ENCODE measurements at regions not wholly inside any gene's neighbourhood (a gene's known extent, or its start where the extent isn't known, plus 50 kb on each side); places are given as distances from the start of the nearest gene placed in this dataset.
A peak's percentile ranks its signal among the peaks of the same experiment; 100 is the strongest.
"Not testable (repeated sequence)": the region's sequence is repeated elsewhere in the genome, so short reads cannot be mapped to it uniquely, and the experiment has no call there.

DNA sequence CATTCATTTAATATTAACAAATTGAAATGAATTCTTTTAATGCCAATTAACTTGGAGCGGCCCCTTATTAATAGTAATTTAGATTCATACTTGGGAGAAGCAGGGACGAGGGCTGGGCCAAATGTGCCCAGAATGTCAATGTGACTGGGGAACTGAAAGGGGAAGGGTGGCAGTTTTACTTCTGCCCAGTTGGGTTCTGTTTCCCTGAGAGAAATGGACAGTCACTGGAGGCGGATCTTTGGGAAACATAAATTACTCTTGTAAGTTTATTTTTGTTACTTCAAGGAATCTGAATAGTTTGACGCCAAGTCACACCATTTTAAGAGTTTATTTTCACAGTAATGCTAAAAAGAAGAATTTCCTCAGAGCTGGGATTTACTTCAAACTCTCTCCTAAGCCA lies 432.1 kb downstream of the CNTNAP3B start:
- DNase-seq; H3K4me3 ChIP-seq; H3K27me3 ChIP-seq (ENCODE audit: low read depth); H3K36me3 ChIP-seq; intact Hi-C loops (cut with micrococcal nuclease); H3K4me1 ChIP-seq; H3K9me3 ChIP-seq (replicated peaks): not testable (repeated sequence)
- peak overlapping the region; percentile 5 for H3K27ac ChIP-seq (replicated peaks)

- not testable (repeated sequence) for H3K4me1 ChIP-seq
Observed at GRCh38 chr9:41679312-41679711, 449.9 kb downstream of the CNTNAP3B start.

DNA sequence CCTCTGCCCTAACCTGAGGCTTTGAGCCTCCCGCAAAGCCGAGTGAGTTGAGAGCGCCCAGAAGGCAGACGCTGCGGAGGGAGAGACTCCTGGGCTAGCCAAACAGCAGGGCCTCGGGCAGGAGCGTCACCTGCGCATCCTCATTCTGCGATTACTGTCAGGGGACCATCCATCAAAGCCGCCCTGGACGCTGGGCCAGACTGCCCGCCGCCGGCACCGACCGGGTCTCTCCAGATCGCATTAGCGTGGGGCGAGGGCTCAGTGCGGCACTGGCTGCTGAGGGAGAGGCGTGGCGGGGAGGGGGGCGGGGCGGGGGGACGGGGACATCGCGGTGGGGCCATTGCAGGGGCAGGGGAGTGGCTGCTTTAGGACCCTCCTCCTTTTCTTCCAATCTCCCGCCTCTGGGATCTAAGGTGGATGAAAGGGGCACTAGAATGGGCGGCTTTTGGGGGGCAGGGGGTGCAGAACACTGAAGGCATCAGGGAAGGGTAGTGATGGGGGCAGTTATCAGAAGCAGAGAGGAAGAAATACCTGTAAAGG lies 465.7 kb downstream of the CNTNAP3B start:
- H3K4me1 ChIP-seq; H3K36me3 ChIP-seq; intact Hi-C loops (cut with micrococcal nuclease); DNase-seq; H3K27me3 ChIP-seq (ENCODE audit: low read depth); H3K4me3 ChIP-seq; H3K9me3 ChIP-seq (replicated peaks); H3K27ac ChIP-seq (replicated peaks): not testable (repeated sequence)

More at GRCh38 chr9:41679312-41679711, 449.9 kb downstream of the CNTNAP3B start:
- intact Hi-C loops (cut with micrococcal nuclease); H3K36me3 ChIP-seq; H3K9me3 ChIP-seq (replicated peaks); H3K27me3 ChIP-seq (ENCODE audit: low read depth); H3K27ac ChIP-seq (replicated peaks); H3K4me3 ChIP-seq; DNase-seq: not testable (repeated sequence)

DNA sequence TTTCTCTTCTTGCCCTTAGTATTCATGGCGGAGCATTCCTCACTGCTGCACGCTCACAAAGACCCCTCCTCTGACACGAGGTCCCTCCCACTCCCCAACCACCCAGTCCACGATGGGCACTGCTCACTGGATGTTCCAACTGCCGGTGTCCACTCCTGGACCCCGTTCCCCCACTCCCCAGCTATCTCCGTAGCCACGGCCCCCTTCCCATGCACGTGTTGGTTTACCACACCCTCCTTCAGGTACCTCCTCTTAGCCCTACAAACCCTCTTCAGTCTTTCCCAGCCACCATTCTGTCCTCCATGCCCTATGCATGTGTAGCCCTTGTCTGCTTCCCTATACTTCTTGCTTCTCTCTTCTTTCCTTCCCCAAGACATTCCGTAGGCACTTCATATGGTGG lies 469.6 kb upstream of the ZNG1F start:
- H3K4me3 ChIP-seq; H3K27ac ChIP-seq (replicated peaks); H3K9me3 ChIP-seq (replicated peaks); H3K36me3 ChIP-seq; intact Hi-C loops (cut with micrococcal nuclease); DNase-seq; H3K4me1 ChIP-seq: not testable (repeated sequence)
- peaks cover 14% of the 10 kb centered on the region for H3K27me3 ChIP-seq (ENCODE audit: low read depth)

DNA sequence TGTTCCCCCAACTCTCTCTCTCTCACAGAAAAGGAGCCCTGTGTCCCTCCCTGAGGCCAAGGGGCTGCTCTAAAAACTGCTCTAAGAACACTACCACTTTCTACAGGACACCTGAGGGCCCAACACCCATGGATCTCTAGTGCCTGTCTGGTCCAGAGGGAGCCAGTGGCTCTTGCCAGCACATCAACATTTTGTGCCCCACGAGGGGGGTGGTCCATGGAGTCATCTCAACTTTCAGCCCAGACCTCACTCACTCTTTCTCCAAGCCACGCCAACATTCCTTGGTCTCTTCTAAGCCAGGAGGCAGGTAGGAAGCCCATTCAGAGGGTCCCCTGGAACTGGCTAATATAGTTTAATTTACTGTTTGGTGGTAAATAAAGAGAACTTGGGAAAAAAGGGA lies 469.0 kb upstream of the ZNG1F start:
- not testable (repeated sequence) for H3K4me3 ChIP-seq

DNA sequence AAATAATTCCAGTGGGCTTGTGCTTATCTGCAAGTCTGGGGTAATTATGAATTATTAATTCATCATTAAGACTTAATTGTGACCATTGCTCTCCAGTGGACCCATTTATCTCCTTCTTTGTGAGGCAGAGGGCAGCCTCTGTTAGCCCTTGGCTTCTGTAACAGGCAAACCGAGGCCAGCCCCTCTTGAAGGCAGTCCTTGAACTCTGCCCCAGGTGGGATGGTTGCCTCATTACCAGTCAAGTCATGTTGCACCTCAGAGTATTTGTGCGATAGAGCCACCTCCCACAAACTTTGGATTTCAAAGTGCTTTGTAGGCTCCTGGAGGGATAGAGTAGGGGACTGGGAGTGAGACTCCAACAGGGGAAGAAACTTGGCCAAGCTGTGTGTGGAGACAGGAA lies 468.0 kb upstream of the ZNG1F start:
- intact Hi-C loops (cut with micrococcal nuclease); DNase-seq; H3K27ac ChIP-seq (replicated peaks): not testable (repeated sequence)

More for the DNA sequence above, 469.0 kb upstream of the ZNG1F start:
- H3K4me1 ChIP-seq; DNase-seq; intact Hi-C loops (cut with micrococcal nuclease); H3K9me3 ChIP-seq (replicated peaks); H3K27ac ChIP-seq (replicated peaks); H3K36me3 ChIP-seq: not testable (repeated sequence)
- H3K27me3 ChIP-seq (ENCODE audit: low read depth) = peaks cover 14% of the 10 kb centered on the region

GRCh38 chr9:41655071-41655554 lies 466.0 kb upstream of the ZNG1F start:
- intact Hi-C loops (cut with micrococcal nuclease); H3K9me3 ChIP-seq (replicated peaks); H3K4me1 ChIP-seq; DNase-seq; H3K36me3 ChIP-seq: not testable (repeated sequence)
- peaks cover 14% of the 10 kb centered on the region for H3K27me3 ChIP-seq (ENCODE audit: low read depth)
- peak overlapping the region; percentile 56 for H3K4me3 ChIP-seq
- peak overlapping the region; percentile 63 for H3K27ac ChIP-seq (replicated peaks)

More for the DNA sequence above, 468.0 kb upstream of the ZNG1F start:
- H3K9me3 ChIP-seq (replicated peaks); H3K4me3 ChIP-seq; H3K4me1 ChIP-seq; H3K36me3 ChIP-seq: not testable (repeated sequence)
- peaks cover 14% of the 10 kb centered on the region for H3K27me3 ChIP-seq (ENCODE audit: low read depth)

GRCh38 chr9:41654349-41654748 lies 465.2 kb upstream of the ZNG1F start:
- H3K4me3 ChIP-seq = peak overlapping the region; percentile 56
- H3K36me3 ChIP-seq; DNase-seq; H3K4me1 ChIP-seq; H3K9me3 ChIP-seq (replicated peaks); intact Hi-C loops (cut with micrococcal nuclease): not testable (repeated sequence)
- peaks cover 14% of the 10 kb centered on the region for H3K27me3 ChIP-seq (ENCODE audit: low read depth)
- H3K27ac ChIP-seq (replicated peaks) = peak overlapping the region; percentile 63

- H3K4me1 ChIP-seq; H3K27me3 ChIP-seq (ENCODE audit: low read depth); intact Hi-C loops (cut with micrococcal nuclease); H3K36me3 ChIP-seq; DNase-seq; H3K9me3 ChIP-seq (replicated peaks): not testable (repeated sequence)
- Histone ChIP-seq H3K27ac (replicated peaks) (peak overlapping the region; percentile 63), H3K4me3 (peak overlapping the region; percentile 56)
Observed at GRCh38 chr9:41653560-41654340, 464.6 kb upstream of the ZNG1F start.

- intact Hi-C loops (cut with micrococcal nuclease); DNase-seq; H3K27me3 ChIP-seq (ENCODE audit: low read depth); H3K36me3 ChIP-seq; H3K9me3 ChIP-seq (replicated peaks); H3K4me3 ChIP-seq; H3K4me1 ChIP-seq: not testable (repeated sequence)
- H3K27ac ChIP-seq (replicated peaks) = peak overlapping the region; percentile 30
Observed at GRCh38 chr9:41652800-41653199, 463.7 kb upstream of the ZNG1F start.

DNA sequence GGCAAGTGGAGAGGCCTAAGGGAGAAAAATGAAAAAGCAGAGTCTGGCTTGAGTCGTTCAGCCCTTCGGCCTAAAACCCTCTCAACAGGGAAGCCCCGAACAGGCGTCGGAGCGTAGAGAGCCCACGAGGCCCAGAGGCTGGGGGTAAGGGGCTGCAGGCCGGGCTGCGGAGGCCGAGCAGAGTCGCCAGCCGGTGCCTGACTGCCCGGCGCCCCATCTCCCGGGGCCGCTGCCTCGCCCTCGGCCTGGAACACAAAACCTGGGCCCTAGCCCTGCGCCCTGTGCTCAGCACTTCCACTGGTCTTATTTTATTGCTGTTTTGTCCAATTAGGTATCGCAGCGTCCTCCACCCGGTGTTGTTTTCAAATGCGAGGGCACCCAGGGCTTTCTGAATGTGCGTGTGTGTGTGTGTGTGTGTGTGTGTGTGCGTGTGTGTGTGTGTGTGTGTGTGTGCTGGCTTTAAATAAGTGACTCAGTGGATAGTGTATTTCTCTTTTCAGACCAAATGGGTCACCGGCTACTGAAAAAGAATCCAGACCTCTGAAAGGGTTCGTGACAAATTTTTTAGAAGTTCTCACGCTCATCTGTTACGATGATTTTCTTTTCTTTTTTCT lies 463.1 kb upstream of the ZNG1F start:
- H3K36me3 ChIP-seq; H3K4me3 ChIP-seq; H3K4me1 ChIP-seq; H3K9me3 ChIP-seq (replicated peaks); H3K27me3 ChIP-seq (ENCODE audit: low read depth); H3K27ac ChIP-seq (replicated peaks); intact Hi-C loops (cut with micrococcal nuclease); DNase-seq: not testable (repeated sequence)

GRCh38 chr9:41650086-41650485 lies 461.0 kb upstream of the ZNG1F start:
- H3K4me1 ChIP-seq; DNase-seq; H3K36me3 ChIP-seq; intact Hi-C loops (cut with micrococcal nuclease); H3K4me3 ChIP-seq; H3K9me3 ChIP-seq (replicated peaks); H3K27me3 ChIP-seq (ENCODE audit: low read depth); H3K27ac ChIP-seq (replicated peaks): not testable (repeated sequence)

- H3K27me3 ChIP-seq (ENCODE audit: low read depth); H3K9me3 ChIP-seq (replicated peaks); H3K27ac ChIP-seq (replicated peaks); DNase-seq; H3K4me3 ChIP-seq; H3K4me1 ChIP-seq; intact Hi-C loops (cut with micrococcal nuclease); H3K36me3 ChIP-seq: not testable (repeated sequence)
Observed at GRCh38 chr9:41648564-41648963, 459.4 kb upstream of the ZNG1F start.

GRCh38 chr9:41646246-41646645 lies 457.1 kb upstream of the ZNG1F start:
- H3K36me3 ChIP-seq; intact Hi-C loops (cut with micrococcal nuclease); H3K27ac ChIP-seq (replicated peaks); DNase-seq; H3K9me3 ChIP-seq (replicated peaks); H3K4me3 ChIP-seq; H3K4me1 ChIP-seq; H3K27me3 ChIP-seq (ENCODE audit: low read depth): not testable (repeated sequence)

Measured in left ventricle myocardium inferior (tissue), 1 donor.